ENCODE measurements at regions not wholly inside any gene's neighbourhood (a gene's known extent, or its start where the extent isn't known, plus 50 kb on each side); places are given as distances from the start of the nearest gene placed in this dataset.

DNA sequence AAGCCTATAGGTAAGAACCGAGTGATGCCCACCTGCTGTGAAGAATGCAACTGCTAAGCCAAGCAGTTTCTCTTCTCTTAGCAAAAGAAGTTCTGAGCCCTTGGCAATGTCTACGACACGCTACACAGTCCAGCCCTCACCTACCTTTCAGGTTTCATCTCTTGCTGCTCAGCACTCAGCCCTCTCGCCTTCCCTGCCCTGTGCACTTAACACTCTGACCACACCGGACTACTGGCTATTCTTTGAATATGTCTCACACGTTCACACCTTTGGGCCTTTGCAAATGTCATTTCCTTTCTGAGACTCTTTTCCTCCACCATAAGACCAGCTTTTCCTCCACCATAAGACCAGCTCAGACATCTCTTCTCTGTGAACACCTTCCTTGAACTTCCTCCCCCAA is 67.0 kb upstream of the ITGB1 start:
- TF ChIP-seq, protein P1, sequence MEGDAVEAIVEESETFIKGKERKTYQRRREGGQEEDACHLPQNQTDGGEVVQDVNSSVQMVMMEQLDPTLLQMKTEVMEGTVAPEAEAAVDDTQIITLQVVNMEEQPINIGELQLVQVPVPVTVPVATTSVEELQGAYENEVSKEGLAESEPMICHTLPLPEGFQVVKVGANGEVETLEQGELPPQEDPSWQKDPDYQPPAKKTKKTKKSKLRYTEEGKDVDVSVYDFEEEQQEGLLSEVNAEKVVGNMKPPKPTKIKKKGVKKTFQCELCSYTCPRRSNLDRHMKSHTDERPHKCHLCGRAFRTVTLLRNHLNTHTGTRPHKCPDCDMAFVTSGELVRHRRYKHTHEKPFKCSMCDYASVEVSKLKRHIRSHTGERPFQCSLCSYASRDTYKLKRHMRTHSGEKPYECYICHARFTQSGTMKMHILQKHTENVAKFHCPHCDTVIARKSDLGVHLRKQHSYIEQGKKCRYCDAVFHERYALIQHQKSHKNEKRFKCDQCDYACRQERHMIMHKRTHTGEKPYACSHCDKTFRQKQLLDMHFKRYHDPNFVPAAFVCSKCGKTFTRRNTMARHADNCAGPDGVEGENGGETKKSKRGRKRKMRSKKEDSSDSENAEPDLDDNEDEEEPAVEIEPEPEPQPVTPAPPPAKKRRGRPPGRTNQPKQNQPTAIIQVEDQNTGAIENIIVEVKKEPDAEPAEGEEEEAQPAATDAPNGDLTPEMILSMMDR (IDR thresholded peaks at IDR 0.05): no peak
- no peak for TF ChIP-seq POLR2A (IDR thresholded peaks at IDR 0.05)

All from adrenal gland (tissue), 5 donors.